Upper lobe of right lung (tissue), 1 donor: ENCODE measurements at regions not wholly inside any gene's neighbourhood (a gene's known extent, or its start where the extent isn't known, plus 50 kb on each side); places are given as distances from the start of the nearest gene placed in this dataset.

ENCODE experiments used
- ATAC-seq: fragments of 200-7000 bp; cut with Tn5 transposase; one replicate; pipeline ENCODE4 v1.9.1; 2020; ENCODE audit warnings: mild to moderate bottlenecking, moderate library complexity
- DNase-seq: peaks from one replicate; pipeline ENCODE4 v3.0.0-alpha.2; 2020
- H3K27ac ChIP-seq: fragments of 200-600 bp; one replicate; pipeline ENCODE4 v1.8.0; 2022
- H3K27me3 ChIP-seq: fragments of 200-600 bp; one replicate; pipeline ENCODE4 v1.8.0; 2022; ENCODE audit warnings: mild to moderate bottlenecking
- H3K36me3 ChIP-seq: fragments of 200-600 bp; one replicate; pipeline ENCODE4 v1.8.0; 2022
- H3K4me1 ChIP-seq: fragments of 200-600 bp; one replicate; pipeline ENCODE4 v1.8.0; 2022
- H3K4me3 ChIP-seq: fragments of 200-600 bp; one replicate; pipeline ENCODE4 v1.8.0; 2022; ENCODE audit warnings: mild to moderate bottlenecking
- H3K9me3 ChIP-seq: fragments of 200-600 bp; one replicate; pipeline ENCODE4 v1.8.0; 2022
- intact Hi-C: fragments of 100-400 bp; cut with DNase I; formaldehyde crosslinking; loops from one replicate; pipeline ENCODE4 v1.11.0; 2022
- TF ChIP-seq, protein P1 (sequence below): fragments of 200-600 bp; IDR thresholded peaks from one replicate; pipeline ENCODE4 v1.8.0; 2022; ENCODE audit warnings: antibody characterized with exemption
- donor health status: DM: no; HTN: yes; CAD: no; lungs with severe emphysema.

DNA sequence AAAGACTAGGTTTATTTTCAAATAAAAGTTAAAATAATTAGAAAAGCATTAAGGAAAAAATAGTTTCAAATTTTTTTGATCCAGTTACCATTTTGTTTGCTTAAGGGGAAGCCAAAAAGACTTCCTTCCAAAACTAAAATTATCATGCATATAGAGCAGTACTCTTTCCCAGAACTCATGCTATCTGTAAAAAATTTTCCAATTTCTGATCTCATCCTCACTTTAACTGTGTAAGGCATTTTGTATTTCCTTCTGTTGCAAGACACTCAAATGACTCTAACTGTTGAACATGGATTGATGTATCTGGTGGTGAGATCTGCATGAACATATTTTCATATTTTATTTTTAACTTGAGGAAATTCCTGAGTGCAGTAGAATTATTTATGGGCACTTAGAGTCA, 150.1 kb downstream of the ADAM29 start:
- no peaks in the 10 kb centered on the region for H3K9me3 ChIP-seq
- H3K4me3 ChIP-seq, result no peak overlapping the region
- no peak overlapping the region for H3K27ac ChIP-seq
- intact Hi-C loops, result no loop called here
- DNase-seq (no peak), ATAC-seq (no peak)
- no peaks in the 10 kb centered on the region for H3K27me3 ChIP-seq
- TF ChIP-seq, protein P1, sequence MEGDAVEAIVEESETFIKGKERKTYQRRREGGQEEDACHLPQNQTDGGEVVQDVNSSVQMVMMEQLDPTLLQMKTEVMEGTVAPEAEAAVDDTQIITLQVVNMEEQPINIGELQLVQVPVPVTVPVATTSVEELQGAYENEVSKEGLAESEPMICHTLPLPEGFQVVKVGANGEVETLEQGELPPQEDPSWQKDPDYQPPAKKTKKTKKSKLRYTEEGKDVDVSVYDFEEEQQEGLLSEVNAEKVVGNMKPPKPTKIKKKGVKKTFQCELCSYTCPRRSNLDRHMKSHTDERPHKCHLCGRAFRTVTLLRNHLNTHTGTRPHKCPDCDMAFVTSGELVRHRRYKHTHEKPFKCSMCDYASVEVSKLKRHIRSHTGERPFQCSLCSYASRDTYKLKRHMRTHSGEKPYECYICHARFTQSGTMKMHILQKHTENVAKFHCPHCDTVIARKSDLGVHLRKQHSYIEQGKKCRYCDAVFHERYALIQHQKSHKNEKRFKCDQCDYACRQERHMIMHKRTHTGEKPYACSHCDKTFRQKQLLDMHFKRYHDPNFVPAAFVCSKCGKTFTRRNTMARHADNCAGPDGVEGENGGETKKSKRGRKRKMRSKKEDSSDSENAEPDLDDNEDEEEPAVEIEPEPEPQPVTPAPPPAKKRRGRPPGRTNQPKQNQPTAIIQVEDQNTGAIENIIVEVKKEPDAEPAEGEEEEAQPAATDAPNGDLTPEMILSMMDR, result no peak
- no peaks in the 10 kb centered on the region for H3K36me3 ChIP-seq
- no peaks in the 10 kb centered on the region for H3K4me1 ChIP-seq

DNA sequence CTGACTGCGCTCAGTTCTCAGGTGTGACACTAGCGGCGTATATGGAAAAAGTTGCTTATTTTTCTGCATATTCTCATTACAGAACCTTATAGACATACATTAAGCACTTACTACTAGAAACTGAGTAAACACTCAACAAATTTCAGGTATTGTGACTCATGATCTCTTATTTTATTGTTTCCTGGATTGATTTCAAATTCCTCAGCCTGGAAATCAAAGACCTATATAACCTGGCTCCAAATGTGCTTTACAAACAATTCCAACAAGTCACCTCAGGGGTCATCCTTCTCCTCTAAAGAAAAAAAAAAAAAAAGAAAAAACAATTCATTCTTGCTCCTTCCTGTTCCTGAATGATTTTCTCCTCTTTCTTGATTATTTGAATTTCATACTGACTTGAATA, 152.3 kb downstream of the ADAM29 start:
- intact Hi-C loops, result no loop called here
- Histone ChIP-seq H3K36me3 (no peaks in the 10 kb centered on the region), H3K27me3 (no peaks in the 10 kb centered on the region), H3K4me3 (no peak overlapping the region), H3K4me1 (no peaks in the 10 kb centered on the region), H3K27ac (no peak overlapping the region), H3K9me3 (no peaks in the 10 kb centered on the region)
- DNase-seq (no peak), ATAC-seq (no peak)
- TF ChIP-seq, protein P1, result no peak

DNA sequence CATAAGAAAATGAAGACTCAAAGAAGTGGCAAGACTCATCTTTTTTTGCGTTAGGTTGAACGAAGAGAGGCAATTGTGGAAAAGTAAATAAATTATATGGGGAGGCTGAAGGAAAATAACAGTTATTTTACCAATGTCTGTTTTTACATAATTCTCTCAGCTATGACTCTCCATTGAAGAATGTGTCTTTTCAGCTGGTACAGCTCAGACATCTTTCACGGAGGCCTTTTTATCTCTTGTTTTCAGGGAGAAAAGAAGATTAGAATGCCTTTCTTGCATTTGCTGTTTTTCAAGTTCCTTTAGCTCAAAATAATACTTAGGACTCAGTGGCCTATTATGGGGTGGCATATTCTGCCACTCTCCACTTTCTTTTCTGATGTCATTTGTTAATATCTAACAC, 153.0 kb downstream of the ADAM29 start:
- ATAC-seq (no peak), DNase-seq (no peak)
- Histone ChIP-seq H3K4me1 (no peaks in the 10 kb centered on the region), H3K4me3 (no peak overlapping the region), H3K9me3 (no peaks in the 10 kb centered on the region), H3K27ac (no peak overlapping the region), H3K36me3 (no peaks in the 10 kb centered on the region), H3K27me3 (no peaks in the 10 kb centered on the region)
- intact Hi-C loops, result no loop called here
- TF ChIP-seq, protein P1, result no peak

DNA sequence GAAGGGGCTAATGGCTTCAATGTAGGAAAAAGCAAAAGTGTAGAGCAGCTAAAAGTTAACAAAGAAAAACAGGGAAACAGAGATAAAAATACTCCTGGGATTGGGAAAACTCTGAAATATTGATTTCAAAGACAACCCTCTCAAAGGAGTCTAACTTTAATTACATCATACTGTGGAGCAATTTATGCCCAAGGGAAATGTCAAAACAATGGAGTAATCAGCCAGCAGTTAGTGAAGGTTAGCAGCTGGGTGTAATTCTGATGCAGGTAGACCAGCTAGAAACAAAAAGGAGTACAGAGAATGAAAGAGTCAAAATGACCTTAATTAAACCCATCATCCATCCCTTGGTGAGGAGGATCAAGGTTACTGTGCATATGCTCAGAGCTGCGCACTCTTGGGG, 169.0 kb downstream of the ADAM29 start:
- intact Hi-C loops, result no loop called here
- no peak overlapping the region for H3K4me3 ChIP-seq
- H3K4me1 ChIP-seq, result no peaks in the 10 kb centered on the region
- H3K9me3 ChIP-seq, result no peaks in the 10 kb centered on the region
- no peak for ATAC-seq
- TF ChIP-seq, protein P1, result no peak
- H3K36me3 ChIP-seq, result no peaks in the 10 kb centered on the region
- no peak overlapping the region for H3K27ac ChIP-seq
- H3K27me3 ChIP-seq, result no peaks in the 10 kb centered on the region
- no peak for DNase-seq

DNA sequence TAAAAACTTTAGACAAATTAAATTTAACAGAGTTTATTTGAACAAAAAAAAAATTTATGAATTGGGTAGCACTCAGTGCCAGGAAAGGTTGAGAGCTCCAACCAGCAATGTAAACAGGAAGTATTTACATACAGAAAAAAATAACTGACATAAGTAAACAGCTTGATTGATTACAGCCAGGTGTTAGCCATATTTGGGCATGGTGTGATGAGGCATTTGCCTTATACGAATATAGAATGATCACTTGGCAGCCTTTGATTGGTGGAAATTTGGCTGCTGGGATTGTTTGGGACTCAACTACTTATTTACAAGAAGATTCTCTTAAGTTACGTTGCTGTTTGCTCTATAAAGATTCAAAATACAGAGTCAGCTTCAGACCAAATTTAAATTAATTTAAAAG, 172.0 kb downstream of the ADAM29 start:
- no peaks in the 10 kb centered on the region for H3K4me1 ChIP-seq
- intact Hi-C loops, result no loop called here
- no peaks in the 10 kb centered on the region for H3K27me3 ChIP-seq
- H3K27ac ChIP-seq, result no peak overlapping the region
- ATAC-seq (no peak), DNase-seq (no peak)
- no peaks in the 10 kb centered on the region for H3K36me3 ChIP-seq
- no peaks in the 10 kb centered on the region for H3K9me3 ChIP-seq
- TF ChIP-seq, protein P1, result no peak
- H3K4me3 ChIP-seq, result no peak overlapping the region

DNA sequence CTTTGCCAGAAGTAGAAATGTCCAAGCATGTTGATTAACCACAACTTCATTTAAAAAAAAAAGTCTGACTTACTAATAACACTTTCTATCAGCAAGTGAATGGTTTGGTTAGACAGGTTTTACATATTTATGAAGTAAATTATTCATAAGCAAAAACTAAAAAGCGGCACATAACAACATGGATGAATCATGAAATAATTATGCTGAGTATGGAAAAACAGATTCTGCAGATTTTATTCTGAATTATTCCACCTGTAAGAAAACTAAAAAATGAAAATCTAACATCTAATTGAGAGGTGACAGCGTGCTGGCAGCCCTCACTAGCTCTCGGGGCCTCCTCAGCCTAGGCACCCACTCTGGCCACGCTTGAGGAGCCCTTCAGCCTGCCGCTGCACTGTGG, 173.5 kb downstream of the ADAM29 start:
- Histone ChIP-seq H3K9me3 (no peaks in the 10 kb centered on the region), H3K4me3 (no peak overlapping the region), H3K27ac (no peak overlapping the region), H3K36me3 (no peaks in the 10 kb centered on the region), H3K27me3 (no peaks in the 10 kb centered on the region), H3K4me1 (no peaks in the 10 kb centered on the region)
- TF ChIP-seq, protein P1, result no peak
- ATAC-seq, result no peak
- no peak for DNase-seq
- intact Hi-C loops, result no loop called here
